HG02943 (cell line): ENCODE measurements at regions not wholly inside any gene's neighbourhood (a gene's known extent, or its start where the extent isn't known, plus 50 kb on each side); places are given as distances from the start of the nearest gene placed in this dataset.
"Not testable (repeated sequence)": the region's sequence is repeated elsewhere in the genome, so short reads cannot be mapped to it uniquely, and the experiment has no call there.

ENCODE experiments used
- ATAC-seq: cut with Tn5 transposase; IDR thresholded peaks from one replicate; pipeline ENCODE4 v1.9.1; 2021; ENCODE audit warnings: mild to moderate bottlenecking, low read depth, moderate library complexity; ENCODE audit not compliant: unreplicated experiment

DNA sequence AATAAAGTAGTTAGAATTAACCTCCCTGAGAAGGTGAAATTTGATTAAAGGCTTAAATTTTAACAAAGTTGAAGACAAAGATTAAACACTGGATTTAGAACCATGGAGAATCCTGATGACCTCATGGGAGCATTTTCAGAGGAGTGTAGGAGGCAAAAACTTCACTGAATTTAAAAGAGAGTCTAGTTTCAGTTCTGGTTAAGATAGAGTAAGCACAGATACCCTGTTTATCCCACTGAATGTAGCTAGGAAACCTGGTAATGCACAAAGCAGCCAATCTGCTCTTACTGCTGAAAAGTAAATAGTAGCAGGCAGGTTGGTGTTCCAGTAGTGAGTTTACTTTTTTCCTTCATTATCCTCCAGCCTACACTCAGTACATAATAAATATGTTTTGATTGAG, 654.9 kb upstream of the SYT4 start:
- no peak for ATAC-seq

DNA sequence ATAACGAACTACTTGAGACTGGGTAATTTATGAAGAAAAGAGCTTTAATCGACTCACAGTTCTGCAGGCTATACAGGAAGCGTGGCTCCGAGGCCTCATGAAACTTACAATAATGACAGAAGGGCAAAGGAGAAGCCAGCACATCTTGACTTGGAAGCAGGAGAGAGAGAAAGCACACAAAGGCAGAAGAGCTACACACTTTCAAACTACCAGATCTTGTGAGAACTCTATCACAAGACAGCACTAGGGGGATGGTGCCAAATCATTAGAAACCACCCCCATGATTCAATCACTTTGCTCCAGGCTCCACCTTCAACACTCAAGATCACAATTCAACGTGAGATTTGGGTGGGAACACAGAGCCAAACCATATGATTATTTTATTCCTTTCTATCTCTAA, 655.9 kb upstream of the SYT4 start:
- no peak for ATAC-seq

DNA sequence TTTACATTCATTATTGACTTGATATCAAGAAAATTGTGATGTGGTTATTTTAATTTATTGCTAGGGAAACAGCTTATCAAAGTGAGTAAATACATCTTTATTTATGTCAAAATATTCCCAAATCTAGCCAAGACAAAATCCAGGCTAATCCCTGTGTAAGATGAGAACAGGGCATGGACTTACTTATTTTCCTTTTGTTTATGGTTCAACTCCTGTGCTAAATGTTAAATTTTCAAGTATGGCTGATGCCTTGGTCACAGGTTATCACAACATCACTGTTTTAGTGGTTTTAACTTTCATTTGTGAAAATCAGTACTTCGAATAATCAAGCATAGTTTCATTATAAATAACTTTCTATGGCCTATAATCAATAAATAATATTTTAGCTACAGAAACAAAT, 657.0 kb upstream of the SYT4 start:
- no peak for ATAC-seq

DNA sequence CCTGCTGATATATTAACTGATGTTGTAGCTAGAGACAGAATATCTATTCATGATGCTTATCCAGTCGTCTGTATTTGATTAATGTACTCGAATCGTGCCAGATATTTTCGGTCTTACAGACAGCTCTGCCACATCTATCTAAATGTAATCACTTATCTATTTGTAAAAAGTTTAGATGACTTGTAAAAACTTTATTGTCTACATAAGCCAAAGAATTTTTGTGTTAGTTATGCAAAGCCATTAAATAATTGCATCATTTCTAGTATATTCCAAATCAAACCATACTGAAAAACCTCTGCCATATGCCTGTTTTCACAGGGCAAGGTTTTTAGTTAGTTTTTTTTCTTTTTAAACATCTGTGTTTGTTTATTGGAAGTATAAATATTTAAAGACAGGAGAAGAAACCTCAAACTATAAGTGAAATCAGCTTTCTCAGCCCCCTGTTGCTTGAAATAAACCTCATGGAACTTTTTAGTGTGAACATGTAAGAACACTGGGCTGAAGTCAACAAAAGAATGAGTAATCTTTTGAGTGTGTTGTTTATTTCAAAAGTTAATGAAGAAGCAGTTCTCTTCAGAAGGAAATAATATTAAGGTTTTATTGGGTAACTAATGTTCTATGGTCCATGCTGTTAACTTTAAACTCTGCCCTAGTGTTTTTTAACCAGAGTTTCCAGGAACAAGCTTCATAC, 657.6 kb upstream of the SYT4 start:
- no peak for ATAC-seq

DNA sequence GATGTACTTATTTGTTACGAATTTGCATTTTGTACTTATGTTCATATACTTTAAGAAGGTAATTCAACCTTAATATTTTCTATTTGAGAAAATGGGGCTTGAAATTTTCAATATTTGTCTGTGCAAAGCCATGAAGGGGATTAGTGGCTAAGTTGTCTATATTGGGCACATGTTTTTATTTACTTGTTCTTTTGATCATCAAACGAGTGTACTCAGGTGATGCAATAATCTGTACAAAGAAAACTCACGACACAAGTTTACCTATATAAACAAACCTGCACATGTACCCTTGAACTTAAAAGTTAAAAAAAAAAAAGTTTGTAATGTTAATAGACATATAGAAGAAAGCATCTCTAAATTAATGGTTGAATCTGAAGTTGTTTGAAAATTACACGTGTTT, 658.9 kb upstream of the SYT4 start:
- no peak for ATAC-seq

DNA sequence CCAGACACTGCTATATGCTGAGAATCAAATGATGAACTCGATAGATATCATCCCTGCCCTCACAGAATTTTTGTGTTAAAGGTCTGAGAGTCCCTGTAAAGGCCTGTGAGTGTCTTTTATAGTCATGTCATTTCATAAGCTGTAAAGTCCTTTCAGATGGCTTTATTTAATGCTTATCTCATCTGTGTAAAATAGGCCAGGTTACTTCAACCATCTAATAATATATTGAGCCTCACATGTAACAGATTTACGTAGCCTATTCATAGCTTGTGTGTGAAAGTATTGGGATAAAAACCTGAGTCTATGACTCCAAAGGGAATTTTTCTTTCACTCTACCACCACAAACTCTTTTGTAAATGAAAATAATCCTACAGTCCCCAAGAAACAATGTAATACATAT, 672.0 kb upstream of the SYT4 start:
- ATAC-seq = no peak

DNA sequence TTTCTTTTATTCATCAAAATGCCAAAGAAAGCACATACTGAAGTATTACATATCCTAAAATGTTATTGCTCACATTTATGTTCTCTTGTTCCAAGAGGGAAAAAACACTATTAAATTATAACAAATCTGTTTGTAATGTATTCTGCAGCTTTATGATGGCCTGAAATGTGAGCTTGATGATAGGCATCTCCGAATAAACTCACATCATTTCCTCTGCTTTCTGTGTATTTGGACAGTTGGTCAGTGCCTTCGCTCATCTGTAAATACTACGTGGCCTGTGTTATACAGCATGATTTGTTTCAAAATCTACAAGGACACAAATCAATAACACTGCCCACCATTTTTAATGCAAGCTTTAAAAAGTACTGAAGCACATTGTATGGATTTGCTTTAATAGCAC, 672.8 kb upstream of the SYT4 start:
- ATAC-seq = no peak

DNA sequence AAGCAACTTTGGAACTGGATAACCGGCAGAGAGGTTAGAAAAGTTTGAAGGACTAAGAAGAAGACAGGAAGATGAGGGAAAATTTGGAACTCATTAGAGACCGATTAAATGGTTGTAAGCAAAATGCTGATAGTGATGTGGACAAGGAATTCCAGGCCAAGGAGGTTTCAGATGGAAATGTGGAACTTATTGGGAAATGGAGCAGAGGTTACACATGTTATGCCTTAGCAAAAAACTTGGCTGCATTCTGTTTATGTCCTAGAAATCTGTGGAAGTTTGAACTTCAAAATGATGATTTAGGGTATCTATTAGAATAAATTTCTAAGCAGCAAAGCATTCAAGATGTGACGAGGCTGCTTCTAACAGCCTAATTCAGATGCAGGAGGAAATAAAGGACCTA, 675.1 kb upstream of the SYT4 start:
- no peak for ATAC-seq

DNA sequence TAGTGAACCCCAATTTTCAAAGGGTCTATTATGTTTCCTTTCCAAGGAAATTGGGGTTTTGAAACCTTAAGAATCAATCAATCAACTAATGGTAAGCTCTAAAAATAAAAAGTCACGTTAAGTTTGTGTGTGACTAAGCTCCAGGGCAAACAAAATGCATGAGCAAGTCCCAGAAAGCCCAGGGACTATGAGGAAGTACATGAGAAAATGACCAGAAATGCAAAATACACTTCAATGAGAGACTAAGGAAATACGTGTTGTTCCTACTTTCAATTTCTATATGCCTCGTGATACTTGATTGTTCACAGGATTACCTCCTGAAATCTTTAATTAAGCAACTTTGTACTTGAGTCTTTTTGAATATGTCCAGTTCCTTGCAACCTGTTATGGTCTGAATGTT, 684.4 kb upstream of the SYT4 start:
- ATAC-seq = no peak

DNA sequence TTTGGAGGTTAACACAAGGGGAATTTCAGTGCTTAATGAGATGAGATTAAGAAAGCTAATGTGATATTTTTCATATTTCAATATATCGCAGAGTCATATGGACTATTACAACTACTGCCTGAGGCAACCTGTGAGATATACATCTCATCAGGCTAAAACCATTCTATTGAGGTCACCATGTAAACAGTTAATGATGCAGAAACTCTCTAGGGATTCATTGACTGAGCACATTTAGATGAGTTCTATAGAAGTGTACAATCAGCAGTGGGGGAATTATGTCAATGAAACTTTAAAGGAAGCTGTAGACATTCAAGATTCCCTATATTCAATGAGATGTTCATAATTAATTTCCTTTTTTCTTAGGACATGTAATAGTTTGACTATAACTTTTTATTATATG, 687.4 kb upstream of the SYT4 start:
- ATAC-seq = no peak

DNA sequence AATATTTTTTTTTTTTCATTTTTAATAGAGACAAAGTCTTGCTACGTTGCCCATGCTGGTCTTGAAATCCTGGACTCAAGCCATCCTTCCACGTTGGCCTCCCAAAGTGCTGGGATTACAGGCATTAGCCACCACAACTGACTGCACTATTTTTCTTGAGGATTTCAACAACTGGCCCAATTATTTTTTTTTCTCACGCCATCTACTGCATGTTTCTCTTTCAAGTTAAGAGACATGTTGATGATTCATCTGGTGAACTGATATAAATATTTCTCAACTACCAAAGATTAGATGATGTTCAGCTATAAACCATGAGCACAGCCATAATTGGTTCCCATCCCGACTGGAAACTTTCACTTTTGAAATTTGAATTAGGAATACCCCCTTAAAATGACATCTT, 688.4 kb upstream of the SYT4 start:
- ATAC-seq = no peak

DNA sequence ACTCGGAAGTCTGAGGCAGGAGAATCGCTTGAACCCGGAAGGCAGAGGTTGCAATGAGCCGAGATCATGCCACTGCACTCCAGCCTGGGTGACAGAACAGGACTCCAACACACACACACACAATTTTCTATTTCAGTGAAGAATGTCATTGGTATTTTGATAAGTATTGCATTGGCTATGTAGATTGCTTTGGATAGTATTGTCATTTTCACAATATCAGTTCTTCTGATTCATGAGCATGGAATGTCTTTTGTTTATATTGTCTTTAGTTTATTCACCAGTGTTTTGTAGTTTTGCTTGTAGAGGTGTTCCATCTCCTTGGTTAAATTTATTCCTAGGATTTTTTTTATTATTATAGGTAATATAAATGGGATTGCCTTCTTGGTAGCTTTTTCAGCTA, 693.4 kb upstream of the SYT4 start:
- no peak for ATAC-seq

DNA sequence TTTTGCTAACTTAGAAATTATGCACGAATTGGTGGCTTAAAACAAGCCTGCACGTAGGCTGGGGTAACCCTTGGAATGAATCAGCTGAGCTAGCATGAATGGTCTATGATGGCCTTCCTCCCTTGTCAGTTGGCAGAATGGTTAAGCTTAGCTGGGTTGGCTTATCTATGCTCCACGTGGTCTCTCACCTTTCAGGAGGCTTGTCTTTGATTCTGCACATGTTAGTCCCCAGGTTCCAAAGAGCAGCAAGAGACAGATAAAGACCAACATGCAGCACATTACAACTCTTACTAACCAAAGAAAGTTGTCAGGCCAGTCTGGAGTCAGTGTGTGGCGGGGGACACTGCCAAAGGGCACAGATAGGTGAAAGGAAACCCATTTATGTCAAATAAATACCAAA, 700.9 kb upstream of the SYT4 start:
- no peak for ATAC-seq

DNA sequence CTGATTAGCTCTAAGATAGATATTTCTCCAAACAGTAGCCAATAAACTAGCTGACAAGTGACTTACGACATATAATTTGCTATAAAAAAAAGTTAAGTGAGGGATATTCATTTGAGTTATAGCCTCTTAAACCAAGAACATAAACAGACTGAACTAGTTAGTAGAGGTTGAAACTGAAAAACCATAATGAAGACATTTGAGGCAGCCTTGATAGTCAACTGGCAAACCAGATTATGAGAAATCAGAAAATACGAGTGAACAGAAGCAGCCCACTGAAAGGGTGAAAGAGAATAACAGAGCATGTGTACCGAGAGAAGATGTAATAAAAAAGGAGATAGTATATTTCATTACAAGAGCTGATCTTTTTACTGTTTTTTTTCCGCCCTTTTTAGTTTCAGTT, 698.1 kb upstream of the SETBP1 start:
- no peak for ATAC-seq

DNA sequence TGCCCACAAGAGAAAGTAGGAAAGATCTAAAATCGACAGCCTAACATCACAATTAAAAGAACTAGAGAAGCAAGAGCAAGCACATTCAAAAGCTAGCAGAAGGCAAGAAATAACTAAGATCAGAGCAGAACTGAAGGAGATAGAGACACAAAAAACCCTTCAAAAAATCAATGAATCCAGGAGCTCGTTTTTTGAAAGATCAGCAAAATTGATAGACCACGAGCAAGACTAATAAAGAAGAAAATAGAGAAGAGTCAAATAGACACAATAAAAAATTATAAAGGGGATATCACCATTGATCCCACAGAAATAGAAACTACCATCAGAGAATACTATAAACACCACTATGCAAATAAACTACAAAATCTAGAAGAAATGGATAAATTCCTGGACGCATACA, 693.6 kb upstream of the SETBP1 start:
- not testable (repeated sequence) for ATAC-seq

DNA sequence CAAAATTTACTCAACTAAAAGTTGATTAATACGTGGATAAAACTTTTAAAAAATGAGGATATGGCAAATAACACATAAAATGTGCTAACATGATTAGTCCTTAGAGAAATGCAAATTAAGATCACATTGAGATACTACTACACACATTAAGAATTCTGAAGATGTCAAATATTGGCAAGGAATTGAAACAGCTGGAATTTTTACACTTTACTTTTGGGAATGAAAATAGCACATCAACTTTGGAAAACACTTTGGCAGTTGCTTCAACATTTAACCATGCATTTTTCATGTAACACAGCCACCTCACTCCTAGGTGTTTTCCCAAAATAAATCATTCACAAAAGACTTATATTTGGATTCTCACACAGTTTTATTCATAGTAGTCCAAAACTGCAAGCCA, 687.9 kb upstream of the SETBP1 start:
- ATAC-seq = no peak

DNA sequence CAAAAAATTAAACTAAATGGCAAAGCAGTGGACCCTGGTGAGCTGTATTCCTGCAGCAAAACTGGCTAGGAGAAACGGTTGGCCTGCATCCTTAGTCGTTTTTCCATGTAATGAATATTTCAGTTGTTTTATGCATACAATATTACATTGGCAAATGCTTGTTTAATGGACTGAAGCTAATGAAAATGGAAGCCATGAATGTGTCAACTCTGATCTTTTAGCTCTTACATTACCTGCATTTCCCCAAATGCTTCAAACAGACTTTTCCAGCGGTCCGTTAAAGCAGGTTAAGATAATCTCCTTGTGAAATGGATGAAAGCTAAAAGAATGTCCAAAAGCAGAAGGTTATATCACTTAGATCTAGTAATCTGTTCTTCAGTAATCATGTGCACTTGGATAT, 686.3 kb upstream of the SETBP1 start:
- ATAC-seq = no peak

DNA sequence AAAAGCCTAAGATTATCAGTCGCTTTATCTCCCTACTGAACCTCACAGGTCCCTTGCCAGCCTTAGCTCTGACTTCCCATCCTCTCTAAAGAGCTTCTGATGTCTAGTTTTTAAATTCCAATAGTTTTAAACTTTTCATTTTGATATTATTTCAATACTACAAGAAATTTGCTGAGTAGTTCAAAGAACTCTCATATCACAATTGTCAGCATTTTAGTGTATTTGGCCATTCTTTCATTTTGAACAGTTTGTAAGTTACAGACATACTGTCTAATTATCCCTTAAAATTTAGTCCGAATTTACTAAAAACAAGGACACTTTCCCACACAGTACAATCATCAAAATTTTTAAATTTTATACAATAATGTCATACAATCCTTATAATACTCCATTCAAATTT, 666.8 kb upstream of the SETBP1 start:
- ATAC-seq = no peak

DNA sequence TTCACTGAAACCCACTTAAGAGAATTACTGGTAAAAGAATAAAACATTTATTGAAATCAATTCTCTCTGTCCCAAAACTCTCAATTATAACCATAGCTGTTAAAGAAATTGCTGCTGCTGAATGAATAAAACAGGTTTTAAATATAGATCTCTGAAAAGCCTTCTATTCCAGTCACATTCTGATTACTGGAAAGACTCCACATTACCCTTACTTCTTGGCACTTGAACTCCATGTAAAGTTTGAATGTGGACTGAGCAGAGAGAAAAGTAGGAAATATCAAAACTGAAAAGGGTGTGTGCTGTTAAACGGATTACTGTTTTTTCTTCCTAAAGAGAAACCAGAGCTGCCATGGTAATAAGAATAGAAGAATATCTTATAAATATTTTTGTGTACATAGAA, 655.3 kb upstream of the SETBP1 start:
- no peak for ATAC-seq

DNA sequence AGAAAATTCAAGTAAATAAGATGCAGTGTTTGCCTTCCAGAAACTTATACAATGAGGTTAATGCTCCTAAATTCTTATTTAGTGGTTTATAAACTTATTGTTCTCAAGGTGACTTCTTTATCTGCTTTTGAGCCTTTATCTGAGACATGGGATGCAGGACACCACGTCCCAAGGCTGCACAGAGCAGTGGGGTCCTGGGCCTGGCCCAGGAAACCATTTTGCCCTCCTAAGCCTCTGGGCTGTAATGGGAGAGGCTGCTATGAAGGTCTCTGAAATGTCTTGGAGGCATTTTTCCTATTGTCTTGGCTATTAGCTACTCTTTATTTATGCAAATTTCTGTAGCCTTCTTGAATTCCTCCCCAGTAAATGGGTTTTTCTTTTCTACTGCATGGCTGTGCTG, 652.6 kb upstream of the SETBP1 start:
- no peak for ATAC-seq

DNA sequence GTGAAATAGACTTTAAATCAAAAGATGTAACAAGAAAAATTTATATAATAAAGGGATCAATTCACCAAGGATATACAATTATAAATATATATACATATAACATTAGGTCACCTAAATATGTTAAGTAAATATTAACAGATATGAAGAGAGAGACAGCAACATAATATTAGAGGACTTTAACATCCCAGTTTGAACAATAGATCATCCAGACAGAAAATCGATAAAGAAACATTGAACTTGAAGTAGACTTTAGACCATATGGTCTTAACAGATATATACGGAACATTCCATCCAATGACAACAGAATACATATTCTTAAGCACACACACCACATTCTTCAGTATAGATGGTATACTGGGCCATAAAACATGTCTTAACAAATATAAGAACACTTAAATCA, 649.6 kb upstream of the SETBP1 start:
- no peak for ATAC-seq

DNA sequence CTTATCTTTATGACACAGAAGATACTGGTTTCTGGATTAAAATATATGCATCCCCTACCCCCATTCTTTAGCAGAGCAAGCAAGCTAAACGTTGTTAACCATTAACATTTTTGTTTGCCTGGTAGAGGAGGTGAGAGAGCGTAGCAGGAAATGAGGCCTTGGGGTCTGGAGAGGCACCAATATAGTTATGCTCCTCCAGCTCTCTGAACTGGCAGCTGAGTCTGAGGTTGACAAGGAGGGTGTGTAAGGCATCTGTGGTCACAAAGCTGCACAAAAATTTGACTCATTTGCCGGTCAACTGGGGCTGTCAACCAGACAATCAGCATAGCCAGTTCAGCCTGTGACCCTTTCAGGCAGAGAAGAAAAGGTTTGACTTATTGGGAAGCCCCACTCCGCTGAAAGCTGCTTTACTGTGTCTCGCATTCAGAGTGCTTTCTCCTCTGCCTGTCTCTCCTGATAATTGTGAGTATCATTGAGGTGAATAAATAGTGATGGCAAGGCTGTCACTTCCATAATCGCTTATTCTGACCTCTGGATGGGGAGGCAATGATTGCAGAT, 647.5 kb upstream of the SETBP1 start:
- ATAC-seq = no peak

DNA sequence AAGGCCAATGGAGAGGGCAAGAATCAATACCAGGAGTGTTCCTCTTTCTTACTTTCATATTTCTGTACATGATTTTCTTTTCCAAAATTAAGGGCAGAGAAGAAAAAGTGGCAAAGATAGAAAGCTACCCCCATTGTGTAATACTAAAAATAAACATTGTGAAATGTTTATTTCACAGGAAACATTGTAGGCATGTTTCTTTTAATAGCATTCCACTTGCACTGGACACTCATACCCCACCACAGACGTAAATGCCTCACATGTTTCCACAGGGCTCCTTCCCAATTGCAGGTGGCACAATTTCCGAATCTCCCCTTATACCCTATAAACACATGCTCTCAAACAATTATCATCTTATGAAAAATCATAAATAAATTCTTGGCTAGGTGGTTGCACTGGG, 645.1 kb upstream of the SETBP1 start:
- ATAC-seq = no peak
